Left forelimb (tissue), 1 donor: ENCODE measurements at regions not wholly inside any gene's neighbourhood (a gene's known extent, or its start where the extent isn't known, plus 50 kb on each side); places are given as distances from the start of the nearest gene placed in this dataset.
"Not testable (repeated sequence)": the region's sequence is repeated elsewhere in the genome, so short reads cannot be mapped to it uniquely, and the experiment has no call there.

Source experiments
- DNase-seq: peaks from one replicate; pipeline ENCODE4 v3.0.0-alpha.2; 2018; ENCODE audit warnings: low spot score

DNA sequence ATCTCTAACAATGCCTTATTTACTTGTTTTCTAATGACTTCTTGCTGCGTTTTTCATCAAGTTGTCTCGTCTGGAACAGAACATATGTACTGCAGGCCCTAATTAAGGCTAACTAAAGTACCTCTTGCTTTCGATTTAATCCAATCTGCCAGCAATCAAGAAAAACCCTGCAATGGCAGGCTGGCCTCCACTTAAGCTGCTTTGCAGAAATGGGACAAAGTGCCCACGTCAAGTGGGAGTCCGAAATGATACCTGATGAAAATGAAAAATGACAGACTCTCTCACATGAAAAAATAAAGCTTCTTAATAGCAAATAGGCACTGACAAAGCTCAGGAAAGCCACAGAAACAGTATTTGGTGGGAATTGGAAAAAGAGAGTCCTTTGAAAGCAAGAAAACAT lies 1454.7 kb downstream of the FAM181B start:
- no peak for DNase-seq

DNA sequence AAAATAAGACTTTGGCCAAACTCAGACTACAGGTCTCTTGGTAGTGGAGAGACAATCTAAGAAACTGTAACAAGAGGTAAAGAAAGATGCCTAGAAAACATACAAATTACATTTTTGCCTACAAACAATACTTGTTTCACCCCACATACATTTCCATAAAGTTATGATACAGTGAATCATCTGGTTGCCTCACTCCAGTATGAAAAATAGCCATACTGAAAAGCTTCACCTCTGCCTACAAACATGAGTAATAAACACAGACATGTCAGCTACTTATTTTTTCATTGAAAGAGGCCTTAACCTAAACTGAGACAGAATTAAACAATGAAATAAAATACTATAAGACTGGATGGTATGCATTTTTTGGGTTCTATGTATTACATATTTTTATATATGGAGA lies 1463.0 kb downstream of the FAM181B start:
- DNase-seq = no peak

DNA sequence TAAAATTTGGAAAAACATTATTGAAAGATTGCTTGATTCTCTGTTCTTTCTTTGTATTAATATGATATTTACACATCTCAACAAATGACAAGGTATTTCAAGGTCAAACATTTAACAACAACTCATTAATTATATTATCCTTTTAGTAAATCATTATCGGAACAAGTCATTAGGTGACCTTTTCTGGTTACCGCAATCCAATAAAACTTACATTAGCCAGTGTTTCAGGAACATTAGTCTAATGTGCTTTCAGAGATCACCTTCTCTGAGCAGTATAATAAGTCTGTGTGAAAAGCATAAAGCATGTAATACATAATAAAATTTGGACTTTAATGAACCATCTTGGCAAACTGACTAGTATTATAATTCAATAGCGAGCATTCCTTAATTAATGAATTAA lies 1466.4 kb downstream of the FAM181B start:
- no peak for DNase-seq

GRCh38 chr11:81259471-81259870 lies 1474.2 kb downstream of the FAM181B start:
- DNase-seq = no peak

DNA sequence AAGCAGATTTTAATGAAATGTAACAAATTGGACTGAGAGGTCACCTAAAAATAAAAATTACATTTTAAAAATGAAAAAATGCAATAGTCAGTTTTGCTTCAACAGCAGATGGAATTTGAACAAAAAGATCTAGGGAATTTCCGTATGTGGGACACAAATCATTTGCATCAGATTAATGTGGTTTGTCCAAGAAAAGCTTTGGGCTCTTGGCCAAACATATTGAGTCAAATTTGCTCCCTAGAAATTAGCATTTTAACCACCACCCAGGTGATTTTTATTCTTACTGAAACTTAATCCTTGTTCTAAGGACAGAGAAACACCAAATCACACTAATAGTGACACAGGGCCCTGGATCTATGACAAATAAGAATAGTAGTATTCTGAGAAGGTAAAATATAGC lies 1477.8 kb downstream of the FAM181B start:
- no peak for DNase-seq

GRCh38 chr11:81253244-81253643 lies 1480.4 kb downstream of the FAM181B start:
- no peak for DNase-seq

DNA sequence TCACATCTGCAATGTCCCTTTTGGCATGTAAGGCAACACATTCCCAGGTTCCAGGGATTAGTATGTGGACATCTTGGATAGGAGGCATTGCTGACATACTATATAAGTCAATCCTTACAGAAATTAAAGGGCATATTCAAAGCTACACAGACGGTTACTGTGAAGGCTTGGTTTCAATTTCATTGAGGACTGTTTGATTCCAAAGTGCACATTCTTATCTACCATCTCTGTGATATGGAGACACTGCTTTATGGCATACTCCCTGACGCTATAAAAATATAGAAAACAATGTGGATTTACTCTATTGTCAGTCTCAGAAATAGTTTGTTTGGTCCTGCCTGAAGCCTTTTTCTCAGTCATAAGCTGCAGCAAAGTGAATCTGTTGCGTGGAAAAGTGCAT lies 1486.7 kb downstream of the FAM181B start:
- no peak for DNase-seq

DNA sequence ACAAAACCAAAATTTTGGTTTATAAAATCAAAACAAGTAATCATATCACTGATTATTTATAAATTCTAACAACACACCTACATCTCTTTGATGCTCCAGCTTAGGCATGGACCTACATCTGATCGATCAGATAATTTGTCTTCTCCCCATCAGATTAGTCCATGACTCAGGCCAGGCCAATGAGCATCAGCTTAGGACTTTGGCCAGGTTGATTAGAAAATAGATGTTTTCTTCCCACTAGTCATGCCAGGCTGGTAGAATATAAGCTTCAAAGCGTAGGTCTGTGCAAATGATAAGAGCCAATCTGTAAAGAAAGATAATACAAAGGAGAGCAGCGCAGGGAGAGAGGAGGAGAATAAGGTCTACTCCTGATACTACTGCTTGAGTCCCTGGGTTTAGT lies 1487.9 kb downstream of the FAM181B start:
- DNase-seq = no peak

GRCh38 chr11:81241672-81242275 lies 1491.9 kb downstream of the FAM181B start:
- no peak for DNase-seq

DNA sequence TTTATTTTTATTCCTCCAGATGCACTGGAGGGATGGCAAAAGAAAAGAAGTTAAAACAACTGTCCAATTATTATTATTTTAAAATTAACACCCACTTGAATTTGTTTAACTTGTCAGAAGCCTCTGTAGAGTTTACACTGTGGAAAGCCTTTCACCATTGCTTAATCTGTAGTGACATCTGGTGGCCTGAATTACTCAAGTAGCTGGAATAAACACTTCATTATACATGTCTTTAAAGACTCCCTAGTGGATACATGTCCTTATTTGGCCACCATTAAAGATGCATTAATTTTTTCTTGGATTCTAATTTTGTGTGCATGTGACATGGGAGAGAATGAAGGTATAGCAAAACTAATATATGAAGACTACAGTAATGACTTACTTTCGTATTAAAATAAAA lies 1496.5 kb downstream of the FAM181B start:
- DNase-seq = no peak

- DNase-seq = not testable (repeated sequence)
Observed at GRCh38 chr11:81227409-81227808, 1506.3 kb downstream of the FAM181B start.

- no peak for DNase-seq
Observed at GRCh38 chr11:81224396-81224795, 1509.3 kb downstream of the FAM181B start.

- no peak for DNase-seq
Observed at GRCh38 chr11:81222491-81222890, 1511.2 kb downstream of the FAM181B start.

DNA sequence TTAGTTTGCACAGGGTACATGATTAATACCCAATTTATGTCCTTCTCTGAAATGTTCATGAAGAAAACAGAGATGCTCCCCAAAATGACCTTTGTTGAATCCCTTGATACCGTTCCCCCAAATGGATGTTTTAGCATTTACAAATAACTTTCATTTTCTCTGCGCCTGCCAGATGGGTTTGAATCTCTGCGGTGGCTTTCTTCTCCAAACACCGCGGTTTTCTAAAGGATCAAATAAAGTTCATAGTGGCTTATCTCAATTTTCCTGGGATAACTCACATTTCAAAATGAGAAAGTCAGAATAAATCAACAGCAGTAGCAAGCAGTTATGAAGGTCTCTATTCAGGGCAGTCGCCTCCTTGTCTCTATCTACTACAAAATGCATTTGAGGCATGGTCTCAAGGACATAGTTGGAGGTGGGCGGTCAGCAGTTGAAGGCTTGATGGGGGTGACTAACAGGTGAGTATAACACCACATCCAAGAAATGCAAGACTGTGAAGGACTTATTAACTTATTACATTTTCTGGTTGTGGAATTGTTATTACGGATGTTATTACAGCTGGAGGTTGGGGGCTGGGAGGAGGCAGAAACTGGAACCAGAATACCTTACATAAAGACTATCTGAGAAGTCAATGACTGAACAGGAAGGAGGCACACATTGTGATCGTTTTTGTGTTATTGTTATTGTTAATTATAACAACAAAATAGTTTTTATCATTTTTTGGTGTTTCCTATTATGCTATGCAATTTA lies 1513.3 kb downstream of the FAM181B start:
- DNase-seq = no peak

DNA sequence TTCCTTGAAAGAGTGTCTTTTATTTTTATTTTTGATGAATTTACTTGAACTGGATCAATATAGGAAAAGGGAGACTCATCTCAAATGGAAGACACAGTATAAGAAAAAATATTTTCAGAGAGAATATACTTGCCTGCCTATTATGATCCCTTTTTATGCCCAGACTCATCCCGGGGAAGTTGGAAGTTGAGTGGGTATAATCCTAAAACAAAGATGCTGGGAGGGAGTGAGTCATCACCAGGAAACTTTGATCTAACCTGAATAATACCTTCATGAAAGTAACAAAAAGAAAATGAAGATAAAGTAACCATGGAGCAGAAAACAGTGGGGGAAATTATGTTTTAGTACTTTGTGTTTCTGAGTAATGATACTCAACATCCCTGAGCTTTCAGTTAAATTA lies 1514.0 kb downstream of the FAM181B start:
- no peak for DNase-seq

- DNase-seq = no peak
Observed at GRCh38 chr11:81218440-81218839, 1515.2 kb downstream of the FAM181B start.

DNA sequence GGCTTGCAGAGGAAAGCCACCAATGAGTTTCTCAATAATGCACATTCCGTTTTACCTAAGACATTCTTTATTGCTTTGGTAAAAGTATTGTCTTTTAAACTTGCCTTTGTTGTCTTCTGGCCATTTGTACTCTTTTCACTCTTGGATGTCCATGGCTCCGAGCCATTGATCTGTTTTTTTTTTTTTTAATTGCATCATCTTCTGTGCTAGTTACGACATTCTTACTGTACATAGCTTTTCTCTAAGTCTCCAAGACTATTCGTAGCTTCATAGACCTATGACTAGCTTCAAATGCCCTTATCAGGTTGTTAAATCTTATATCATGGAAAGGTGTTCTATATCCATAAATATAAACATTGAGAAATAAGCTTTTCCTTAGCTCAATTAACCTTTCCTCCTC lies 1522.6 kb downstream of the FAM181B start:
- DNase-seq = no peak

DNA sequence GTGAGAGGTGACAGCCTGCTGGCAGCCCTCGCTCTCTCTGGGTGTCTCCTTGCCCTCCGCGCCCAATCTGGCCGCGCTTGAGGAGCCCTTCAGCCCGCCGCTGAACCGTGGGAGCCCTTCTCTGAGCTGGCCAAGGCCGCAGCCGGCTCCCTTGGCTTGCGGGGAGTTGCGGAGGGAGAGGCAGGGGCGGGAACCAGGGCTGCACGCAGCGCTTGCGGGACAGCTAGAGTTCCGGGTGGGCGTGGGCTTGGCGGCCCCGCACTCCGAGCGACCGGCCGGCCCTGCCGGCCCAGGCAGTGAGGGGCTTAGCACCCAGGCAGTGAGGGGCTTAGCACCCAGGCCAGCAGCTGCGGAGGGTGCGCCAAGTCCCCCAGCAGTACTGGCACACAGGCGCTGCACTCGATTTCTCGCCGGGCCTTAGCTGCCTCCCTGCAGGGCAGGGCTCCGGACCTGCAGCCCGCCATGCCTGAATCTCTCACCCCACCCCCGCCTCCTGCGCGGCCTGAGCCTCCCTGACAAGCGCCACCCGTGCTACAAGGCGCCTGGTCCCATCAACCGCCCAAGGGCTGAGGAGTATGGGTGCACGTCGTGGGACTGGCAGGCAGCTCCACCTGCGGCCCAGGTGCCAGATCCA lies 1526.1 kb downstream of the FAM181B start:
- no peak for DNase-seq

- DNase-seq = no peak
Observed at GRCh38 chr11:81203876-81204275, 1529.8 kb downstream of the FAM181B start.

GRCh38 chr11:81197396-81197795 lies 1536.3 kb downstream of the FAM181B start:
- no peak for DNase-seq

DNA sequence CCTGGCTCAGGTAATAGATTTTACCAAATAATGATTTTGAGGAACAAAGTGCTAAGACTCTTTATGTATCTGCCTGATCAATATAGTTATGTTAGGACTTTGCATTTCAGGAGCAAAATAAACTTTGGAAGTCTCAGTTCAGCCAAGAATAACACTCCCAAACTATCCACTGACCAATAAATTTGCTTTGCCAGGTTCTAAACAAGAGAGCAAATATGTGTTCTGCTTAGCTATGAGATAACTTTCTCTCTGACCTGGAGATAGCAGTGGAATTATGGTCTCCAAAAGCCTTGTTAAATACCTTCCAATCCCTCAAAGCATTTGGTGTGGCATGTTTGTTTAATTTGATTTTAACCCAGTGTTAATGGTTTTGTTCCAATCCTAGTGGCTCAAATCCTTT lies 1541.1 kb downstream of the FAM181B start:
- DNase-seq = no peak

- no peak for DNase-seq
Observed at GRCh38 chr11:81190546-81190945, 1543.1 kb downstream of the FAM181B start.

GRCh38 chr11:81187033-81187432 lies 1546.6 kb downstream of the FAM181B start:
- DNase-seq = not testable (repeated sequence)
